ENCODE measurements at regions not wholly inside any gene's neighbourhood (a gene's known extent, or its start where the extent isn't known, plus 50 kb on each side); places are given as distances from the start of the nearest gene placed in this dataset.

GRCh38 chr13:84606616-84607015, 724.3 kb upstream of the SLITRK1 start:
- no peak for TF ChIP-seq CTCF (IDR thresholded peaks at IDR 0.05)
- no peak for TF ChIP-seq POLR2A (IDR thresholded peaks at IDR 0.05)
- no peak for TF ChIP-seq POLR2AphosphoS5 (IDR thresholded peaks at IDR 0.05)

All from breast epithelium (tissue), 3 donors.